HG03460 (cell line): ENCODE measurements at regions not wholly inside any gene's neighbourhood (a gene's known extent, or its start where the extent isn't known, plus 50 kb on each side); places are given as distances from the start of the nearest gene placed in this dataset.
A peak's percentile ranks its signal among the peaks of the same experiment; 100 is the strongest.

ENCODE experiments used
- ATAC-seq: cut with Tn5 transposase; IDR thresholded peaks from one replicate; pipeline ENCODE4 v1.9.1; 2021; ENCODE audit not compliant: unreplicated experiment

- ATAC-seq, result no peak
Measured at GRCh38 chr5:44868541-44868940, 59.8 kb downstream of the MRPS30 start.

- no peak for ATAC-seq
Measured at GRCh38 chr5:44869928-44870327, 61.2 kb downstream of the MRPS30 start.

- ATAC-seq, result no peak
Measured at GRCh38 chr5:44870430-44870829, 61.7 kb downstream of the MRPS30 start.

GRCh38 chr5:44871401-44871800, 62.7 kb downstream of the MRPS30 start:
- no peak for ATAC-seq

GRCh38 chr5:44875661-44876605, 67.2 kb downstream of the MRPS30 start:
- peak; percentile 99 for ATAC-seq

GRCh38 chr5:44881266-44881665, 72.5 kb downstream of the MRPS30 start:
- no peak for ATAC-seq

GRCh38 chr5:44884036-44884435, 75.3 kb downstream of the MRPS30 start:
- no peak for ATAC-seq

- peak; percentile 87 for ATAC-seq
Measured at GRCh38 chr5:44885903-44886302, 77.2 kb downstream of the MRPS30 start.

GRCh38 chr5:44887722-44888121, 79.0 kb downstream of the MRPS30 start:
- ATAC-seq, result peak; percentile 33

GRCh38 chr5:44888435-44888834, 79.7 kb downstream of the MRPS30 start:
- ATAC-seq, result no peak

GRCh38 chr5:44891116-44891515, 82.4 kb downstream of the MRPS30 start:
- ATAC-seq, result no peak

- no peak for ATAC-seq
Measured at GRCh38 chr5:44900273-44900954, 91.7 kb downstream of the MRPS30 start.

- no peak for ATAC-seq
Measured at GRCh38 chr5:44907396-44907795, 98.6 kb downstream of the MRPS30 start.

GRCh38 chr5:44909004-44909403, 100.3 kb downstream of the MRPS30 start:
- ATAC-seq, result no peak

- no peak for ATAC-seq
Measured at GRCh38 chr5:44911501-44911900, 102.8 kb downstream of the MRPS30 start.

- no peak for ATAC-seq
Measured at GRCh38 chr5:44914221-44914620, 105.5 kb downstream of the MRPS30 start.

- ATAC-seq, result no peak
Measured at GRCh38 chr5:44919560-44919959, 110.8 kb downstream of the MRPS30 start.

GRCh38 chr5:44927115-44927733, 118.5 kb downstream of the MRPS30 start:
- no peak for ATAC-seq

GRCh38 chr5:44932922-44933585, 124.3 kb downstream of the MRPS30 start:
- ATAC-seq, result peak; percentile 98

GRCh38 chr5:44933686-44934085, 124.9 kb downstream of the MRPS30 start:
- peak; percentile 27 for ATAC-seq

- ATAC-seq, result no peak
Measured at GRCh38 chr5:44935262-44935661, 126.5 kb downstream of the MRPS30 start.
